ENCODE measurements at regions not wholly inside any gene's neighbourhood (a gene's known extent, or its start where the extent isn't known, plus 50 kb on each side); places are given as distances from the start of the nearest gene placed in this dataset.

DNA sequence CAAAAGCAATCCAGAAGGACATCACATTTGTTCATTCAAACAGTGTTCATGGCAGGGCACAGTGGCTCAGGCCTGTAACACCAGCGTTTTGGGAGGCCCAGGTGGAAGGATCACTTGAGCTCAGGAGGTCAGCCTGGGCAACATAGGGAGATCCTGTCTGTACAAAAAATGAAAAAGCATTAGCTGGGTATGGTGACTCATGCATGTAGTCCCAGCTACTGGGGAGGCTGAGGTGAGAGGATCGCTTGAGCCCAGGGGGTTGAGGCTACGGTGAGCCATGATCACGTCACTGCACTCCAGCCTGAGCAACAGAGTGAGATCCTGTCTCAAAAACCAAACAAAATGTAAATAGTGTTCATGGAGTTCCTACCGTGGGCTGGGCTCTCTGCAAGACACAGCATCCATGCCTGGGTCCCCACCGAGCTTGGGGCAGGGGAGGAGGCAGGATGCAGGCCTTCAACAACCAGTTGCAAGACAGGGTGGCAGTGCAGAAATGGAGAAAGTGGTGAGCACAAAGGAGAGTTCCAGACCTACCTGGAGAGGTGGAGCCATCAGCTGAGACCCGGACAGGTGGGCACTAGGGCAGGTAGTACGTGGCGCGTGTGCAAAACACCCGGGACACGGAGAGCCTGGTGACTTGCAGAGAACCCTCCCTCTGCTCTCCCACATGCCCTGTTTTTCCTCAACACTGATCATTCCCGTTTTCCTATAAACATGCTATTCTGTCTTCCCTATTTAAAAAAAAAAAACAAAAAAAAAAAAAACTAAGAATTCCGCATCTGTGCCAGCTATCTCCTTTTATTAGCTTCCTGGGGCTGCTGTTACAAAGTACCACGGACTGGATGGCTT lies 138.9 kb downstream of the TOMM20 start:
- Histone ChIP-seq H3K4me3 (ENCODE audit: low read depth, low read length, poor library complexity, severe bottlenecking) (no peak overlapping the region), H3F3A (ENCODE audit: insufficient read depth, low read length) (no peaks in the 10 kb centered on the region), H3K4me1 (ENCODE audit: insufficient read depth, low read length, severe bottlenecking) (peaks cover 33% of the 10 kb centered on the region), H2AFZ (ENCODE audit: low read length) (no peak overlapping the region), H3K4me2 (ENCODE audit: low read length) (no peak overlapping the region), H3K27ac (ENCODE audit: low read depth, low read length, poor library complexity, severe bottlenecking) (peak overlapping the region; percentile 57), H4K20me1 (ENCODE audit: insufficient read depth, low read length) (no peaks in the 10 kb centered on the region), H3K79me2 (ENCODE audit: insufficient read depth, low read length) (no peaks in the 10 kb centered on the region), H3K27me3 (ENCODE audit: insufficient read depth, low read length) (no peaks in the 10 kb centered on the region), H3K9me2 (ENCODE audit: low read depth, low read length) (no peaks in the 10 kb centered on the region), H3K9me3 (ENCODE audit: low read length) (no peaks in the 10 kb centered on the region), H3K36me3 (ENCODE audit: insufficient read depth, low read length) (no peaks in the 10 kb centered on the region), H3K9ac (ENCODE audit: low read length) (no peak overlapping the region)
- TF ChIP-seq, protein P1, sequence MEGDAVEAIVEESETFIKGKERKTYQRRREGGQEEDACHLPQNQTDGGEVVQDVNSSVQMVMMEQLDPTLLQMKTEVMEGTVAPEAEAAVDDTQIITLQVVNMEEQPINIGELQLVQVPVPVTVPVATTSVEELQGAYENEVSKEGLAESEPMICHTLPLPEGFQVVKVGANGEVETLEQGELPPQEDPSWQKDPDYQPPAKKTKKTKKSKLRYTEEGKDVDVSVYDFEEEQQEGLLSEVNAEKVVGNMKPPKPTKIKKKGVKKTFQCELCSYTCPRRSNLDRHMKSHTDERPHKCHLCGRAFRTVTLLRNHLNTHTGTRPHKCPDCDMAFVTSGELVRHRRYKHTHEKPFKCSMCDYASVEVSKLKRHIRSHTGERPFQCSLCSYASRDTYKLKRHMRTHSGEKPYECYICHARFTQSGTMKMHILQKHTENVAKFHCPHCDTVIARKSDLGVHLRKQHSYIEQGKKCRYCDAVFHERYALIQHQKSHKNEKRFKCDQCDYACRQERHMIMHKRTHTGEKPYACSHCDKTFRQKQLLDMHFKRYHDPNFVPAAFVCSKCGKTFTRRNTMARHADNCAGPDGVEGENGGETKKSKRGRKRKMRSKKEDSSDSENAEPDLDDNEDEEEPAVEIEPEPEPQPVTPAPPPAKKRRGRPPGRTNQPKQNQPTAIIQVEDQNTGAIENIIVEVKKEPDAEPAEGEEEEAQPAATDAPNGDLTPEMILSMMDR (IDR thresholded peaks at IDR 0.05; ENCODE audit: low read length), result no peak
- TF ChIP-seq EZH2 (IDR thresholded peaks at IDR 0.05; ENCODE audit: borderline replicate concordance, low read length), result no peak

DNA sequence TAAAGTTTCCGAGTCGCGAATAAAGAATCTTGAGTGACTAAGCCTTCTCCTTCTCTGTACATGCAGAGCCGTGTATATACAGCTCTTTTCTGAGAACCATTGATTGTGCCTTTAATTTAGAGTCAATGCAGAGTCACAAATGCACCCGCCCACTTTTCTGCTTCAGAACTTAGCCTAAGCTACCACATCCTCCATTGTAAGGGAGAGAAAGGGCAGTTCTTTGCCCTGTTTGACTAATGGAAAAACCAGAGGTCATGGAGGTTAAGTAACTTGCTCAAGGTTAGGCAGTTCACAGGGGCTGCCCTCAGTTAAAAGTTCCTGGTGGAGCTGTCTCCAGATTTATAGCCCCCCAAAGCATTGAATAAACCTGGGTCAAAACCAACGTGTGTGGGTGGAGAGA lies 139.6 kb downstream of the TOMM20 start:
- no peaks in the 10 kb centered on the region for H3K9me3 ChIP-seq (ENCODE audit: low read length)
- peak overlapping the region; percentile 57 for H3K27ac ChIP-seq (ENCODE audit: low read depth, low read length, poor library complexity, severe bottlenecking)
- no peaks in the 10 kb centered on the region for H4K20me1 ChIP-seq (ENCODE audit: insufficient read depth, low read length)
- no peak for TF ChIP-seq EZH2 (IDR thresholded peaks at IDR 0.05; ENCODE audit: borderline replicate concordance, low read length)
- TF ChIP-seq, protein P1 (IDR thresholded peaks at IDR 0.05; ENCODE audit: low read length), result no peak
- H3K27me3 ChIP-seq (ENCODE audit: insufficient read depth, low read length), result no peaks in the 10 kb centered on the region
- H3K36me3 ChIP-seq (ENCODE audit: insufficient read depth, low read length), result no peaks in the 10 kb centered on the region
- no peak overlapping the region for H3K4me3 ChIP-seq (ENCODE audit: low read depth, low read length, poor library complexity, severe bottlenecking)
- H2AFZ ChIP-seq (ENCODE audit: low read length), result no peak overlapping the region
- H3K9me2 ChIP-seq (ENCODE audit: low read depth, low read length), result no peaks in the 10 kb centered on the region
- H3K79me2 ChIP-seq (ENCODE audit: insufficient read depth, low read length), result no peaks in the 10 kb centered on the region
- no peaks in the 10 kb centered on the region for H3F3A ChIP-seq (ENCODE audit: insufficient read depth, low read length)
- H3K4me1 ChIP-seq (ENCODE audit: insufficient read depth, low read length, severe bottlenecking), result peaks cover 40% of the 10 kb centered on the region
- no peak overlapping the region for H3K9ac ChIP-seq (ENCODE audit: low read length)
- no peak overlapping the region for H3K4me2 ChIP-seq (ENCODE audit: low read length)

DNA sequence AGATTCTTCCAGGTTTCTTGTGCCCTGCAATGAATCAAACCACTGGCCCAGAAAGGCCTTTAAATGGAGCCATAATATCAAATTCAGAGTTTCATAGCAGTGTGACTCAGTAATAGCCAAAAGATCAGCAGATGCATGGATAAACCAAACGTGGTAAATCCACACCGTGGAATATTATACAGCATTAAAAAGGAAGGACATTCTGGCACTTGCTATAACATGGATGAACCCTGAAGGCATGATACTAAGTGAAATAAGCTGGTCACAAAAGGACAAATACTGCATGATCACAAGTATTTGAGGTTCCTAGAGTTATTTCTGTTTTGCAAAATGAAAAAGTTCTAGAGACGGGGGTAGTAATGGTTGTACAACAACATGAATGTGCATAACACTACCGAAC lies 140.1 kb downstream of the TOMM20 start:
- H4K20me1 ChIP-seq (ENCODE audit: insufficient read depth, low read length), result no peaks in the 10 kb centered on the region
- H3K9me2 ChIP-seq (ENCODE audit: low read depth, low read length), result no peaks in the 10 kb centered on the region
- TF ChIP-seq, protein P1 (IDR thresholded peaks at IDR 0.05; ENCODE audit: low read length), result no peak
- TF ChIP-seq EZH2 (IDR thresholded peaks at IDR 0.05; ENCODE audit: borderline replicate concordance, low read length), result no peak
- H3K27ac ChIP-seq (ENCODE audit: low read depth, low read length, poor library complexity, severe bottlenecking), result peak overlapping the region; percentile 86
- no peaks in the 10 kb centered on the region for H3K36me3 ChIP-seq (ENCODE audit: insufficient read depth, low read length)
- peaks cover 44% of the 10 kb centered on the region for H3K4me1 ChIP-seq (ENCODE audit: insufficient read depth, low read length, severe bottlenecking)
- H3K27me3 ChIP-seq (ENCODE audit: insufficient read depth, low read length), result no peaks in the 10 kb centered on the region
- H3K9ac ChIP-seq (ENCODE audit: low read length), result no peak overlapping the region
- no peaks in the 10 kb centered on the region for H3K9me3 ChIP-seq (ENCODE audit: low read length)
- H3F3A ChIP-seq (ENCODE audit: insufficient read depth, low read length), result no peaks in the 10 kb centered on the region
- no peaks in the 10 kb centered on the region for H3K79me2 ChIP-seq (ENCODE audit: insufficient read depth, low read length)
- no peak overlapping the region for H2AFZ ChIP-seq (ENCODE audit: low read length)
- no peak overlapping the region for H3K4me2 ChIP-seq (ENCODE audit: low read length)
- no peak overlapping the region for H3K4me3 ChIP-seq (ENCODE audit: low read depth, low read length, poor library complexity, severe bottlenecking)
